HG02588 (cell line): ENCODE measurements at regions not wholly inside any gene's neighbourhood (a gene's known extent, or its start where the extent isn't known, plus 50 kb on each side); places are given as distances from the start of the nearest gene placed in this dataset.
"Not testable (repeated sequence)": the region's sequence is repeated elsewhere in the genome, so short reads cannot be mapped to it uniquely, and the experiment has no call there.

Experiments used
- ATAC-seq: cut with Tn5 transposase; IDR thresholded peaks from one replicate; pipeline ENCODE4 v1.9.1; 2021; ENCODE audit warnings: mild to moderate bottlenecking, moderate library complexity; ENCODE audit not compliant: unreplicated experiment

DNA sequence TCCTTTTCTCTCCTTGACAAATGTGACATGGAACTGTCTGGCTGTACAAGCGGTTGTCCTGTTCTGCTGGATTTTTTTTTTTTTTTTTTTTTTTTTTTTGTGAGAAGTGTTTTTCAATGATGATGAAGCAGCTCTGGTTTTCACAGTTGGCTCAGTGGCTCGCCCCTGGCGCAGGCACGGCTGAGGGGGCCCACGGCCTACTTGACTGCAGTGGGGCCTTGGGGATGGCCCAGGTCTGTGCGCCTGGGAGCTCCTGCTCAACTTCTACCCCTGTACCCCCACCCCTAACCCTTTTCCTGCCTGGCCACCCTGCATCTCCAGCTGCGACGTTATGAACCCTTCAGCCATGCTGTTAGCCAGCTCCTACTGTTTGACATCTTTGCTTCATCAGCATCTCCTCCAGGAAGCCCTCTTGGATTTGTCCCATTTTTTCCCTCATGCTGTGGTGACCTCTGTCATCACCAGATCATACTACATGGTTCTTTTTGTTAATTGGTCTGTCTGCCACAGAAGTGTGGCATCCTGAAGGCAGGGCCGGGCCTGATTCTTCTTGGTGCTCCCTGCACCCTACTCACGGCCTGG lies 167.9 kb downstream of the INHBB start:
- no peak for ATAC-seq

DNA sequence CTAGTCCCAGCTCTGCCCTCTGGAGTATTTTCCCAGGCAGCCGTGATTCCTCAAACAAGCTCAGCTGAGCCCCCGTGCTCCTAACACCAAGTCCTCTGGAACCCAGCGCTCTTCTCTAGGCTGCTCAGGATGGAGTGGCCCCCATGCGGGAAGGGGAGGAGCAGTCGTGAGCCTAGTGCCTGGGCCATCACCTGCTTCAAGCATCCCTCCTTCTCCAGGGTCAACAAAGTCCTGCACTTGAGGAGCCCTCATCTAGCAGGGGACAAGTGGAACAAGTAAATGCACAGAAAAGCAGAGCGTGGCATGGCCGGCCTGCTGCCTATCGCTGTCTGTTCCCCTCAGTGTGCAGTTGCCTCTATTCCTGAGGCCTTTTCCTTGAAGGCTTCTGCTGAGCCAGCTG lies 168.6 kb downstream of the INHBB start:
- ATAC-seq = no peak

DNA sequence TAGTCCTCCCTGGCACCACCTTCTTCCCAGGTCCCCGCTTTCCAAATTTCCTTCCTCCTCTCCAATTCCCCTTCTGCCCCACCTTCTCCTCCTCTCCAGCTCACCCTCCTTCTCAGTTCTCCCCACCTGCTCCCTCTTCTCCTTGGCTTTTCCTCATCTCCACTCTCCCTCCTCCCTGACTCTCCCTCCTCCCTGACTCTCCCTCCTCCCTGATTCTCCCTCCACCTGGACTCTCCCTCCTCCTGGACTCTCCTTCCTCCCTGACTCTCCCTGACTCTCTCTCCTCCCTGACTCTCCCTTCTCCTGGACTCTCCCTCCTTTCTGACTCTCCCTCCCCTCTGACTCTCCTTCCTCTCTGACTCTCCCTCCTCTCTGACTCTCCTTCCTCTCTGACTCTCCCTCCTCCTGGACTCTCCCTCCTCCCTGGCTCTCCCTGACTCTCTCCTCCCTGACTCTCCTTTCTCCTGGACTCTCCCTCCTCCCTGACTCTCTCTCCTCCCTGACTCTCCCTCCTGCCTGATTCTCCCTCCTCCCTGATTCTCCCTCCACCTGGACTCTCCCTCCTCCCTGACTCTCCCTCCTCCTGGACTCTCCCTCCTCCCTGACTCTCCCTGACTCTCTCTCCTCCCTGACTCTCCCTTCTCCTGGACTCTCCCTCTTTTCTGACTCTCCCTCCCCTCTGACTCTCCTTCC lies 169.3 kb downstream of the INHBB start:
- not testable (repeated sequence) for ATAC-seq

DNA sequence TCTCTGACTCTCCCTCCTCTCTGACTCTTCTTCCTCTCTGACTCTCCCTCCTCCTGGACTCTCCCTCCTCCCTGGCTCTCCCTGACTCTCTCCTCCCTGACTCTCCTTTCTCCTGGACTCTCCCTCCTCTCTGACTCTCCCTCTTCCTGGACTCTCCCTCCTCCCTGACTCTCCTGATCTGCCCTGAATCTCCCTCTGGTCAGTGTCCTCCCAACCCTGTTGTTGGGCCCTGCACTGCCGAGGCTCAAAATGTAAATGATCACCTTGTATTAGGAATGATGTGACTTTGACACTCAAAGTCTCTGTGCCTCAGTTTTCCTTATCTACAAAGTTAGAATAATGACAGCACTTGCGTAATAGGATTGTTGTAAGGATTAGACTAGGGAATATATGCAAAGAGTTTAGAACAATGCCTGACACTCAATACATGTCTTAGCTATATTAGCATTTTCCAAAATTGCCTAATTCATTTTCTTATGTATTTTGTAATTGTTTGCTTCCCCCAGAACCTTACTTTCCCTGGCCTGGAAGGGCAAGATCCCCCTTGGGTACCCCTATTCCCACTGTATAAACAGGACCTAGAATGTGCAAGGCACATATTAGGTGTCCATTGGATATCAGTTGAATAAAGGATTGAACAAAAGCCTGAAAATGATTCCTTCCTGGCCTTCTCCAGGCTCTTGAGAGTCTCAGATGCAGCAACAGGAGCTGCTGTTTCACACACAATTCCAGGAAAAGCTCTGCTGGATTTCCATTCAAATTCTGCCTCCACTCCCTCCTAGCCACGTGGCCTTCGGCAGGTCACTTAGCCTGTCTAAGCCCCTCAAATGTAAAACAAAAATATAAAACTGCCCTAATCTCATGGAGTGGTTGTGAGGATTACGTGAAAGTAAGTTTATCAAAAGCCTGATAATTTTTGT lies 170.1 kb downstream of the INHBB start:
- no peak for ATAC-seq

DNA sequence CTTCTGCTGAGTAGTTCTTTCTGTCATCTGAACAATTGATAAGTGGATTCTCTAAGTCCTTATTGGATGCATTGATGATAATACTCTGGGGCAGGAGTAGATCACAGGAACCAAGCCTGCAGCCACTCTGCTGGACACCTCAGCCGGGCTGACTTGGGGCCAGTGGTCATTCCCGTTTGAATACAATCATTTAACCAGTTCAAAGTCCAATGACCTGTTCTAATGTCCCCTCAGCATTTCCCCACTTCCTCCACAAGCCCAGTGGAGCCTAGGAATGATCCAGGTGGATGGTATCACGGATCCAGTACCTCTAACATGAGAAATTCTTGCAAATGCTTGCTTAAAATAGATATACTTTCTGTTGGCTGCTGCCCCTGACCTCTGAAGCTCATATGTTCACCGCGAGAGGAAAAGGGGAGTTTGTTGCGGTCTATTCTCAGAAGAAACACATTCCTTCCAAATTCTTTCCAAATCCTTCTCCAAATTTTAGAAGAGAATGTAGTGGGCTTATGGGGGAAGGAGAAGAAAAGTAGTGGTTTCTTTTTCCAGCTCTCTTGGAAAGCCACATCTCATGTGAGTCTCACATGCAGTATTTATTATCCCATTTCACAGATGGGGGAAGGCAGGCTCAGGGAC lies 170.9 kb downstream of the INHBB start:
- ATAC-seq = no peak

DNA sequence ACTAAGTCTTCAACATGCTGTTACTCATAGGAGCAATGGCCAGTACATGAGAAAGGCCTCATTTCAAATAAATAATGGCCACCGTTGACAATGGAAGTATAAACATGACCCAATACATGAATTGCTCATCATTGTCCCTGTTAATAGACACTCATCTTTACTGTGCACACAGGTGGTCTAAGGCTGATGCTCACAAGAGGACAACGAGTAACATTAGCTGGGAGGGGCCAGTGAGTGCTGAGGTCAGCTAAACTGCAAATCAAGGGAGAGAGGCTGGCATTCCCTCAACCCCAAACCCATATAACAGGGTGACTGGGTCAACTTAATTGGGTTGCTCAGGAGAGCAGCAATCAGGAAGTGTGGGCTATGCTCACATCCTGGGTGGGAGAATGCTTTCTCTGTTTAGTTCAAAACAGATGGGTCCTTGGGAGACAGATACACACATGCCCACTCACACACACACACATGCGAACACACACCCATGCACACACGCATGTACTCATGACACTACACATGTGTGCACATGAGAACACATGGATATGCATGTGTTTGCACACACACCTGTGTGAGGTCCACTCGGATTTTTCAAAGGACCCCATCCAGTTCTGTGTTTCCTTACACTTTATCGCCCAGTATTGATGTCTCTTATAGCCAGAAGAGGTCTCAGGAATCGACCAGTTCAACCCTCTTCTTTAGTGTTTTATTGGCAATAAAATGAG lies 172.0 kb downstream of the INHBB start:
- ATAC-seq = no peak

DNA sequence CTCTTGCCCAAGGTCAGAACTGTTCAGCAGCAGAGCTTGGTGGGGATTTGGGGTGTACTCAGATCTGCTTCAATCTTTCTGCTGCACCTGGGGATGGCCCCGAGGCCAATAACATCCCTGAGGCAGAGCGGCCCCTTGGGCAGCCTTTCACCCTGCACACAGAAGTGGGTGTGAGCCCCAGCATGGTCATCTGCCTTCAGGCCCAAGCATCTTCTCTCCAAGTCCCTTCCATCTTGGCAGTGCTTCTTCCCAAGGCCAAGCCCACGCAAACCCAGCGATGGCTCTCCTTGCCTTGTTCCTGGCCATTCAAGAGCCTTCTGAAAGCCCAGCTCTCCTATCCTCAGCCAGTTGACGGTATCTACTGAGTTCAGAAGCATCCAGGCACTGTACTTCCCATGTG lies 172.9 kb downstream of the INHBB start:
- ATAC-seq = no peak

DNA sequence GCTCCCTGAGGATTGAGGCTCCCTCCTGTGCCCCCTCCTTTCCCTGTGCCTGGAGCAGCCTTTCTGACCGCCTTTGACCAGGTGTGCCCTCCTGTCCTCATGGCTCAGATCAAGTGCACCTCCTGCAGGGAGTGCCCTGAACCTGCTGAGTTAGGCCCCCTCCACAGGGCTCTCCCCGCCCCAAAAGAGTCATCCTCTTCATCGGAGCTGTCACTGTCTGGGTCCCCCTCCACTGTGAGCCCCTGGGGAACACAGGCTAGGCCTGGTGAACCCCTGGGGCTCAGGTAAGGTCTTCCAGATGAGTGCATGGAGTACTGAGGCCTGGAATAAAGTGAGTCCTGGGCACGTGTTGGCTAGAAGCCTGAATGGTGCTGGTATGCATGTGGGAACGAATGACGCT lies 173.5 kb downstream of the INHBB start:
- no peak for ATAC-seq

DNA sequence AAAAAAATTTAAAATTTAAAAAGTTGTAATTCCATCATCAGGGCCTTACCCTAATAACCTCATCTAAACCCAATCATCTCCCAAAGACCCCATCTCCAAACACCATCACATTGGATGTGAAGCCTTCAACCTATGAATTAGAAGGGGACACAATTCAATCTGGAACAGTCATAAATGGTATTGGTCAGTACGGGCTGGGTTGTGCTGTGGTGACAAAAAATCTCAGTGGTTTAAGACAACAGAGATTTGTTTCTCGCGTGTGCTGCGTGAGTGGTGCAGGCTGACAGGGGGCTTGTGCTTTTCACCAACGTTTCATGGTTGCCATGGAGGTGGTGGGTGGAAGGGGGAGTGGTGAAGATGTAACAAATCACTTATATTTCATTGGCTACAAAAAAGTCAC lies 174.5 kb downstream of the INHBB start:
- no peak for ATAC-seq

DNA sequence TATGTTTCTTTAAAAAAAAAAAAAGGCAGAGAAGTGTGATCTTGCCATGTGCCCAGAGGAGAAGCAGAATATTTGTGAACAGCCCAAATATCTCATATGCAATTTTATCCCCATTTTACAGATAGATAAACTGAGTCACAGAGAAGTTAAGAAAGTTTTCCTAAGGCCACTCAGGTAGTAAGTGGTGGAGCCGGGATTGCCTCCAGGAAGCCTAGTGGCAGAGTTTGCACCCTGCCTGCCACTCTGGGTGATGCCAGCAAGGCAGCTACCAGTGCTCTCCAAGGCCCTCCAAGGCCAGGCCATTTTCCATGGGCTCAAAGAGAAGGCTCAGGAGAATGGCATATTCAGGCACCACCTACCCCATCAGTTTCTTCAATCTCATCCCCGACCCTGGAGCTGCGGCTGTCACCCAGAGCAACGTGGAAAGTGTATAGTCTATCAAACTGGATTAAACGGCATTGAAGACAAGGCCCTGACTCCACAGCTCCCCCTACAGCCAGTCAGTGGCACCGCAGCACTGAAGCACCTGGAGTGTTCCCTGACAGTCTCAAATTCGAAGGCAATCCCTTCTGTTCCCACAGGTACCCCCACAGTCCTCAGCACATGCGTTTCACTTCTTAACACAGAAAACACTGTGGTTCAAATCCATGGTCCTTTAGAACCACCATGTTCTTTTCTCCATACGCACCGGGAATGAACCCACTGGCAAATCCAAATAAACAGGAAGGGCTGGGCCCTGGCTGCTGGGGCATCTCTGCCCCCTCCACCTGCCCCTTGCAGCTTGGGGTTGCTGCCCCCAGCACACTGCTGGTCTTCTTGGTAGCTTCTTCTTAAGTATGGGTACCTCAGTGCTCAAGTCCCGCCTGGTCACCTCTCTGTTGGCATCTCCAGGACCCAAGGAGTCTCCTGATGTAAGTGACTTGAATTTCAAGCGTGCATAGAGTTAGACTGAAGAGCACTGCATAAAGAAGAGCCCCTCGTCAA lies 175.3 kb downstream of the INHBB start:
- ATAC-seq = no peak

DNA sequence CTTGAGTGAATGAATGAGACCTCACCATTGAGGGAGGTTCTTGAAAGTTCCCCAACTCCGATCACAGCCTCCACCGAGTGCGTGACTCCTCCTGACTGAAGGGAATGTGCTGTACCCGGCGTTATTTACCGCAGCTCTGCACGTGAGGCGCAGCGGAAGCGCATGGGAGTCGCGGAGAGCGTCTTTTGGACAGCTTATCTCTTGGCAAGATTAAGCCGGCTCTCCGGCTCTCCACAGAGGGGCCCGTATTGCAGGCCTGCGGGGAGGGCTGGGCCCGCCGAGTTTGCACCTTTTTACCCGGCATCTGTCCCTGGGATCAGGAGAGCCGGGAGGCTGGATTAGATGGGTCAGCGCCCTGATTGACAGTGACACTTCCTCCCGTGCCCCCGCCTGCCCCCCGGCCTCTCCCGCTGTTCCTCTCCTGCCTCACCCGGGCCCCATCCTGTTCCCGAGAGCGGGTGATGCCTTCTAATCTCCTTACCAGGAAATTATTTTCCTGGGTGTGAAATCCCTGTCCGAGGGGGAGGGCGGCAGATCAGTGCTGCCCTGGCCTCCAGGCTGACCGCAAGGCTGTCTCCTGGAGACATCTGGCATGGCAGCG lies 176.3 kb downstream of the INHBB start:
- ATAC-seq = no peak

DNA sequence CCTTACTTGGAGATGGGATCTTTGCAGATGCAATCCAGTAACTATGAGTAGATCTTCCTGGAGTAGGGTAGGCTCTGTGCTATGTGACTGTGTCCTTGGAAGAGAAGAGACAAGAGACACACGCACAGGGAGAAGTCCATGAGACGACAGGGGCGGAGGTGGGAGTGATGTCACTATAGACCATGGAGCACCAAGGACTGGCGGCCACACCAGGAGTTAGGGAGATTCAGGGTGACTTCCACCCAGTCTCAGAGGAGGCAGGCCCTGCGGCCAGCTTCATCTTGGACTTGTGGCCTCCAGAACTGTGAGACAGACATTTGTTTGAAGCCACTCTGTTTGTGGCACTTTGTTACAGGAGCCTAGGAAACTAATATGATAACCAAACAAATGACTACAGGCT lies 177.8 kb downstream of the INHBB start:
- ATAC-seq = no peak

DNA sequence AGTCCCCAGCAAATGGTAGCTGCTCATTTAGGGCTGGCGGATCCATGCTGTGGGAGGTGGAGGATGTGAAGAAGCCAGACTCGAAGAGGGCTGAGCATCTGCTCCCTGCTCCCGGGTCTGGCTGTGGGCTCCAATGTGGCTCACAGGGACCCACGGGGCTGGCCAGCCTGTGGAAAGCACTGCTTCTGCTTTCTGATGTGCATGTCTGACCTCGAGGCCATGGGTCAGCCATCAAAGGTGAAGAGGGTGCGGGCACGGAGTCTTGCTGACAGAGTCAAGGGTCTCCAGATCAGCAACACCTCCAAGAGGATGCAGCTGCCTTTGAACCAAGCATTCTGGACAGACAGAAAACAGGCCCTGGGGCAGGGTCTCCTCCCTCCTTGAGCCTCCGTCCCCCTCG lies 178.2 kb downstream of the INHBB start:
- no peak for ATAC-seq

DNA sequence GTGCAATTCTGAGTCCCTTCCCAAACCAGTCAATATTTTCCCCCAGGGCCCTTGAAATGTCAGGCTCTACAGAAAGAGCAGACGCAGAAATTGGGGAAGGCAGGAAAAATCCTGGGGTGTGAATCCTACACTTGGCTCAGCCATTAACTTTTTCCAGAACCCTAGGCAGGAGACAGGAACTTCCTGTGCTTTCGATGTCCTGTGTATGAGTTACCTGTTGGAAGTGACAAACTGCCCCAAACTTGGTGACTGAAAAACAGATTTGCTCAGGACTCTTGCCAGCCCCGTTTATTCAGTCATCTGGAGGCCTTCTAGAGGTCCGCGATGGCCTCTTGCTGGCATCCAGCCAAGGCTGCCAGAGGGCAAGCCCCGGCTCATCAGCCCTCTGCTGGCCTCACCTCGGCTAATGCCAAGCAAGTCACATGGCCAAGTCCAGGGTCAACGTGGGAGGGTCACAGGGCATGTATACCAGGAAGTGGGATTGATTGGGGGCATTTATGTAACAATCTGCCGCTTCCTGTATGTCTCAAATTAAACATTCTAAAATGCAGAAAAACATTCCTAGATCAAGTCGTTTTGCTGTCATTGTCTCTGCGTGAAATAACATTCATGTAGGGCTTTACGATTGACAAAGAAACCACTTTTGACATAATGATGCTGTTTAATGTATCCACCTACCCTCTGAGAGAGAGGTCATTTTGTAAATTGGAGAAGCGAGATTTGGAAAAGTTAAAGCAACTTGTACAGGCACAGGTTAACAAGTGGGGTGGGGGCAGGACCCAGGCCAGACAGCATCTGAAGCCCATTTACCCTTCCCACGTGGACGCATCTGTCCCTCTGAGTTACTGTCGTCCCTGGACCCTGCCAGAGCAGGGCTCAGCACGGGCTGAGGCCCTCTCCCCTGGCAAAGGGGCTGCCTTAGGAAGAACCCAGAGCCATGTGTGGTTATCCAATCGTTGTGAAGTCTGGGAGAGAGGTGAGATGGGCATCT lies 179.4 kb downstream of the INHBB start:
- no peak for ATAC-seq

DNA sequence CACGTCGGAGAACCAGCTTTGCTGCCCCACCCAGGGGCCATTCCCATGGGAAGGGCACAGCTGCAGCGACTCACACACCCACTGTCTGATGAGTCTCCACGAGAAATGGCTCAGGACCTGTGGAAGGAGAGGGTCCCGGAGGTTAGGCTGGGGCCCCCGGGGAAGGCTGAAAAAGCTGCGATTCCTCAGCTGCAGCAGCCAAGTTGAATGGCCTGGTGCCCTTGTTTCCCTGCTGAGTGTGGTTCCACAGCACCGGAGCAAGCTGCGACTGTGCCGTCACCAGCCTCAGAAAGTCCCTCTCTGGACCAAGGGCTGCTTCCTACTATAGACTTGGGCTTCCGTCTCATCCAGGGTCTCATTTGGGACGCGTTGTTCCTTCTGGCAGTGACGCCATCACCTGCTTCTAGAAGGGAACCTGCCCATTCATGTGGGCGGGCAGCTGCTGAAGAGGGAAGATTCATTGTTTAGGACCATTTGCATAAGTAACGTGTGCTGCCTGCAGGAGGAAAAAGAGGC lies 180.2 kb downstream of the INHBB start:
- ATAC-seq = no peak

DNA sequence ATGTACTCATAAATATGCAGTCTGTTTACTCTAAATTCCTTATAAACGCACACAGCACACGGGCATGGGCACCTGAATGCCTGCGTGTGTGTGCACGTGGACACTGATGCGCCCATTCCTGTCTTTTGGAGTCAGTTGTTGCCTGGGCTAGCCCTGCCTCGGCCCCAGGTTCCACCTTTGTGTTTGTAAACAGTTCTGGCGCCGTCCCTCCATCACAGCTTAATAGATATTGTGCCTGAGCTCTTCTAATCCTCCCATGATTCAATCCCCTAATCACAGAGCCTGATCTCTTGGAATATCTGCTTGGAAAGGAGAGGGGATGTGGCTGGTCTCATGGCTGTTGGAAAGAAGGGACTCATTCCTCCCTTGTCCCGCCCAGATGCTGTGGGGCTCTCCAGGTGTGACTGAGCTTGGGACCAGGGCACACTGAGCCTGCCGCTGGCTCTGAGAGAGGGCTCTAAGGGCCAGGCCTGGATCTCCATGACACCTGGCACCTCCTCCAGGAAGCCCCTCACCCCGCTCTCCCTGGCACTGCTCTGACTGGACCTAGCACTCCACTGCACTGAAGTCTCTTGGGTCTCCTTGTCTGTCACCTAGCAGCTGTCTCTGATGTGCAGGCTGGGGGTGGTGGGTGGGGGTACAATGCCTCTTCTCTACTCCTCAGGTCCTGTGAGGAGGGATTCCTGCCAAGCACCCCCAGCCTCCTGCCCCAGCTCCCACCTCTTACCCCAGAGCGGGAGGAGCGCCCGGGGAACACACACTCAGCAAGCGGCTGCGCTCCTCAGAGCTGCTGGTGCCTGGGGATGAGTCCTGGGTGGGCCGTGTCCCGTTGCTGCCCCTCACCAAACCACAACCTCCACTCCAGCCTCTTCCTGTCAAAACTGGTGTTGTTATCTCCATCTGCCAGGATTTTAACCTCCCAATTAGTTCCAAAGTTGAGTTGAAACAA lies 181.3 kb downstream of the INHBB start:
- ATAC-seq = no peak
